ENCODE measurements at regions not wholly inside any gene's neighbourhood (a gene's known extent, or its start where the extent isn't known, plus 50 kb on each side); places are given as distances from the start of the nearest gene placed in this dataset.

DNA sequence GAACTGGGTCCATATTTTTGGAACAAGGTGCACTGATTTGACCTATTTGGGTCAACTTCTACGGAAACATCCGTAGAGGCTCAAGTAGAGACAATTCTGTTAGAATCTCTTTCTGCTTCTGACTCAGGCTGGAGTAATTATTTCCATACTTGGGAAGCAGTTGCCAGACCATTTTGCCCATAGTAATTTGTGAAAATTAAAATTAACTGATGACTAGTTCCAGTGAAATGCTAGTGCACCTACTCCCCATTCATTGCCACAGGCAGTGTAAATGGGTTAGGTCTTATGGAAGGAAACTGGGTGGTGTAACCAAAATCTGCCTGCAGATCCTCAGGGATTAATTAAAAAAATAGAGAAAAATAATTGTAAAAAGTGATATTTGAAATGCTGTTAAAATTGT lies 201.1 kb downstream of the TENT4A start:
- Mint-ChIP-seq H3K4me1 (ENCODE audit: low read depth) (no peaks in the 10 kb centered on the region), H3K27ac (no peak overlapping the region), H3K27me3 (peaks cover 4% of the 10 kb centered on the region), H3K36me3 (ENCODE audit: insufficient read depth) (no peaks in the 10 kb centered on the region), H3K9me3 (ENCODE audit: low read depth) (peaks cover 8% of the 10 kb centered on the region), H3K4me3 (ENCODE audit: low read depth) (no peak overlapping the region)
- TF ChIP-seq, protein P1, sequence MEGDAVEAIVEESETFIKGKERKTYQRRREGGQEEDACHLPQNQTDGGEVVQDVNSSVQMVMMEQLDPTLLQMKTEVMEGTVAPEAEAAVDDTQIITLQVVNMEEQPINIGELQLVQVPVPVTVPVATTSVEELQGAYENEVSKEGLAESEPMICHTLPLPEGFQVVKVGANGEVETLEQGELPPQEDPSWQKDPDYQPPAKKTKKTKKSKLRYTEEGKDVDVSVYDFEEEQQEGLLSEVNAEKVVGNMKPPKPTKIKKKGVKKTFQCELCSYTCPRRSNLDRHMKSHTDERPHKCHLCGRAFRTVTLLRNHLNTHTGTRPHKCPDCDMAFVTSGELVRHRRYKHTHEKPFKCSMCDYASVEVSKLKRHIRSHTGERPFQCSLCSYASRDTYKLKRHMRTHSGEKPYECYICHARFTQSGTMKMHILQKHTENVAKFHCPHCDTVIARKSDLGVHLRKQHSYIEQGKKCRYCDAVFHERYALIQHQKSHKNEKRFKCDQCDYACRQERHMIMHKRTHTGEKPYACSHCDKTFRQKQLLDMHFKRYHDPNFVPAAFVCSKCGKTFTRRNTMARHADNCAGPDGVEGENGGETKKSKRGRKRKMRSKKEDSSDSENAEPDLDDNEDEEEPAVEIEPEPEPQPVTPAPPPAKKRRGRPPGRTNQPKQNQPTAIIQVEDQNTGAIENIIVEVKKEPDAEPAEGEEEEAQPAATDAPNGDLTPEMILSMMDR (IDR thresholded peaks at IDR 0.05; ENCODE audit: unreplicated experiment): no peak
- no peak for DNase-seq (ENCODE audit: low spot score, unreplicated experiment)

DNA sequence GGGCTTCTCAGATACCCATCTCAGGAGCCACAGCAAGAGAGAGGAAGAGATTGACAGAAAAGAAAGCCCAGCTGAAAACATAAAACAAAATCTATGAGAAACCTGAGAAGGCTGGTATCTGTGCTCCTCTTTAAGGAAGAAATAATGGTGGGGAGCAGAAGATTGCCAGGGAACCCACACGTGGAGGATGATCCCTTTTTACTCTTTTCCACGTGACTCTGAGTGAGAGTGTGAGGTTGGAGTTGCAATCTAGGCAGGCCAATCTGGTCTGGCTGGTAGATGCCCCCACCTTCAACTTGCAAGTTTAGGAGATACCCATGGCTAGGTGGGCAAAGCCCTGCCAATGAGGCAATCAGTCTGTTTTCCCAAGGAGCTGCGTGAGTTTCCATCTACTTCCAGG lies 202.3 kb downstream of the TENT4A start:
- peaks cover 8% of the 10 kb centered on the region for H3K9me3 Mint-ChIP-seq (ENCODE audit: low read depth)
- DNase-seq (ENCODE audit: low spot score, unreplicated experiment): no peak
- no peaks in the 10 kb centered on the region for H3K36me3 Mint-ChIP-seq (ENCODE audit: insufficient read depth)
- H3K27me3 Mint-ChIP-seq: peaks cover 4% of the 10 kb centered on the region
- H3K27ac Mint-ChIP-seq: no peak overlapping the region
- TF ChIP-seq, protein P1 (IDR thresholded peaks at IDR 0.05; ENCODE audit: unreplicated experiment): no peak
- no peak overlapping the region for H3K4me3 Mint-ChIP-seq (ENCODE audit: low read depth)
- H3K4me1 Mint-ChIP-seq (ENCODE audit: low read depth): no peaks in the 10 kb centered on the region

DNA sequence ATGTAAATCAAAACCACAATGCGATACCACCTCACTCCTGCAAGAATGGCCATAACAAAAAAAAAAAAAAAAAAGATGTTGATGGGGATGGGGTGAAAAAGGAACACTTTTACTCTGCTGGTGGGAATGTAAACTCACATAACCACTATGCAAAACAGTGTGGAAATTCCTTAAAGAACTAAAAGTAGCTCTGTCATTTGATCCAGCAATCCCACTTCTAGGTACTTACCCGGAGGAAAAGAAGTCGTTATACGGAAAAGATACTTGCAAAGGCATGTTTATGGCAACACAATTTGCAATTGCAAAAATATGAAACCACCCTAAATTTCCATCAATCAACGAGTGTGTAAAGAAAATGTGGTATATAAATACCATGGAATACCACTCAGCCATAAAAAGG lies 205.0 kb downstream of the TENT4A start:
- H3K9me3 Mint-ChIP-seq (ENCODE audit: low read depth): peaks cover 11% of the 10 kb centered on the region
- peaks cover 4% of the 10 kb centered on the region for H3K27me3 Mint-ChIP-seq
- H3K36me3 Mint-ChIP-seq (ENCODE audit: insufficient read depth): peaks cover 1% of the 10 kb centered on the region
- peaks cover 3% of the 10 kb centered on the region for H3K4me1 Mint-ChIP-seq (ENCODE audit: low read depth)
- no peak overlapping the region for H3K27ac Mint-ChIP-seq
- DNase-seq (ENCODE audit: low spot score, unreplicated experiment): no peak
- no peak overlapping the region for H3K4me3 Mint-ChIP-seq (ENCODE audit: low read depth)
- TF ChIP-seq, protein P1 (IDR thresholded peaks at IDR 0.05; ENCODE audit: unreplicated experiment): no peak

DNA sequence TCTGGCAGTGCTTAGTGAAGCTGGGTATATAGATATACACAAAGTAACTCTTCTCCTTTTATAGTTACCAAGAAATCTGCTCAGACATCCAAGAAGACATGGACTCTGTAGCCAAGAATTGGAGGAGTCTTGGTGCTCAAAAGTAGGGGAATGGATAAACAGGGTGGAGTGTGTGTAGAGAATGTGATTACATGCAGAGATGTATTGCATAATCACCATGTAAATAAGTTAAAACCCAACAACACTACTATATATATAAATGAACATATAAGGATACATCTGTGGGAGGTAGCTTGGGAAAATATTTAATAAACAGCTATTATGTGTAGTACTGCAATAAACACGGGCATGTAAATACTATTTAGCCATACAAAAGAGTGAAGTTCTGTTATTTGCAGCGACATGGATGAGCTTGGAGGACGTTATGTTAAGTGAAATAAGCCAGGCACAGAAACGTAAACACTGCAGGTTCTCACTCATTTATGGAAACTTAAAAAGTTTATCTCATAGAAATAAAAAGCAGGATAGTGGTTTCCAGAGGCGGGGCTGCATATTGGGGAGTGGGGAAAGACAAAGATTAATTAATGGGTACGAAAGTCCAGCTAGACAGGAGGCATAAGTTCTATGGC lies 207.5 kb downstream of the TENT4A start:
- no peak overlapping the region for H3K4me3 Mint-ChIP-seq (ENCODE audit: low read depth)
- no peak overlapping the region for H3K27ac Mint-ChIP-seq
- peaks cover 3% of the 10 kb centered on the region for H3K27me3 Mint-ChIP-seq
- TF ChIP-seq, protein P1 (IDR thresholded peaks at IDR 0.05; ENCODE audit: unreplicated experiment): no peak
- peaks cover 1% of the 10 kb centered on the region for H3K36me3 Mint-ChIP-seq (ENCODE audit: insufficient read depth)
- H3K4me1 Mint-ChIP-seq (ENCODE audit: low read depth): peaks cover 17% of the 10 kb centered on the region
- H3K9me3 Mint-ChIP-seq (ENCODE audit: low read depth): peaks cover 11% of the 10 kb centered on the region
- no peak for DNase-seq (ENCODE audit: low spot score, unreplicated experiment)

DNA sequence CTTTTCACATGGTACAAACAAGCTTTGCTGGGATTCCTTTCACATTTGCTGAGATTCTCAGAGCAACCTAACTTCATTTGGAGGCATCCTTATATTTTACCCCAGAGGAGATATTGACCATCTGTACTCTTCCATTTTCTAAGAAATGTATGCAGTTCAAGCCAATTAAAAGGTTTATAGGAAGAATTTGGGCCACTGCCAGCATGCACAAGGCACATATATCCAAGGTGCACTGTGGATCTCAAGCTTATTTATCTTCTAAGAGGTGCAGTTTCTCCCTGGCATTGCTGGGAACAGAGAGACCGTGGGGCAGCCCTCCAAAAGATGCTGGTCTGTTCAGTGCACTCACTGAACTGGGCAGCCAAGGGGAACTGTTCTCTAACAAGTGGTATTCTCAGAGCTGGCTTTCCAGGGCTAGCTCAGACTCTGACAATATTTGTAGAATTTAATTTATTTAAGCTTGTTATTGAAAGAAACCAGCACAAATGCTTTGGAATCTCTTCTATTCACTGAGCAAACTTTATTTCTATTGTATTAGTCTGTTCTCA lies 213.3 kb downstream of the TENT4A start:
- H3K27ac Mint-ChIP-seq: no peak overlapping the region
- peaks cover 27% of the 10 kb centered on the region for H3K4me1 Mint-ChIP-seq (ENCODE audit: low read depth)
- H3K4me3 Mint-ChIP-seq (ENCODE audit: low read depth): no peak overlapping the region
- TF ChIP-seq, protein P1 (IDR thresholded peaks at IDR 0.05; ENCODE audit: unreplicated experiment): no peak
- peaks cover 1% of the 10 kb centered on the region for H3K36me3 Mint-ChIP-seq (ENCODE audit: insufficient read depth)
- peaks cover 15% of the 10 kb centered on the region for H3K9me3 Mint-ChIP-seq (ENCODE audit: low read depth)
- peaks cover 5% of the 10 kb centered on the region for H3K27me3 Mint-ChIP-seq
- DNase-seq (ENCODE audit: low spot score, unreplicated experiment): no peak

Data from progenitor cell of endocrine pancreas (in vitro differentiated cells).